Sigmoid colon (tissue), 3 donors: ENCODE measurements at regions not wholly inside any gene's neighbourhood (a gene's known extent, or its start where the extent isn't known, plus 50 kb on each side); places are given as distances from the start of the nearest gene placed in this dataset.
"Not testable (repeated sequence)": the region's sequence is repeated elsewhere in the genome, so short reads cannot be mapped to it uniquely, and the experiment has no call there.

Experiments
- POLR2A ChIP-seq, 2 donors: fragments of 450-650 bp; IDR thresholded peaks; one replicate each; pipeline ENCODE4 v1.6.1; 2016; ENCODE audit warnings: antibody characterized with exemption in 2 of 2, mild to moderate bottlenecking in 2 of 2, moderate library complexity in 2 of 2
- TF ChIP-seq, protein P1 (sequence below), 4 experiments: fragments of 450-650 bp in 3 of 4; fragments of 200-600 bp in 1 of 4; IDR thresholded peaks; one replicate each; pipeline ENCODE4 v1.5.1; 2016 to 2019; ENCODE audit warnings: antibody characterized with exemption in 4 of 4, mild to moderate bottlenecking in 3 of 4, moderate library complexity in 2 of 4

DNA sequence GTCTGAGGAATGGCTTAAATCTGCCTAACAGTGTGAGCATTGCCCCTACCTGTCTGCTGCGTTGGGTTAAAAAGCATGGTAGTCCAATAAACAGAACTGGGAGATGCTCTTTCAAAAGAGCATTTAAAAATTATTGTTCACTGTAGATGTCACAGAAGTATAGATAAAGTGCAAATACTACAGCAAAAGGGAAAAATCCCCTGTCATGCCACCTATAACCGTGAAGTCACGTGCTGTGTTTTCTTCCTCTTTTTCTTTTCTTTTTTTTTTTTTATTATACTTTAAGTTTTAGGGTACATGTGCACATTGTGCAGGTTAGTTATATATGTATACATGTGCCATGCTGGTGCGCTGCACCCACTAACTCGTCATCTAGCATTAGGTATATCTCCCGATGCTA lies 513.4 kb downstream of the CCDC171 start:
- TF ChIP-seq, protein P1, sequence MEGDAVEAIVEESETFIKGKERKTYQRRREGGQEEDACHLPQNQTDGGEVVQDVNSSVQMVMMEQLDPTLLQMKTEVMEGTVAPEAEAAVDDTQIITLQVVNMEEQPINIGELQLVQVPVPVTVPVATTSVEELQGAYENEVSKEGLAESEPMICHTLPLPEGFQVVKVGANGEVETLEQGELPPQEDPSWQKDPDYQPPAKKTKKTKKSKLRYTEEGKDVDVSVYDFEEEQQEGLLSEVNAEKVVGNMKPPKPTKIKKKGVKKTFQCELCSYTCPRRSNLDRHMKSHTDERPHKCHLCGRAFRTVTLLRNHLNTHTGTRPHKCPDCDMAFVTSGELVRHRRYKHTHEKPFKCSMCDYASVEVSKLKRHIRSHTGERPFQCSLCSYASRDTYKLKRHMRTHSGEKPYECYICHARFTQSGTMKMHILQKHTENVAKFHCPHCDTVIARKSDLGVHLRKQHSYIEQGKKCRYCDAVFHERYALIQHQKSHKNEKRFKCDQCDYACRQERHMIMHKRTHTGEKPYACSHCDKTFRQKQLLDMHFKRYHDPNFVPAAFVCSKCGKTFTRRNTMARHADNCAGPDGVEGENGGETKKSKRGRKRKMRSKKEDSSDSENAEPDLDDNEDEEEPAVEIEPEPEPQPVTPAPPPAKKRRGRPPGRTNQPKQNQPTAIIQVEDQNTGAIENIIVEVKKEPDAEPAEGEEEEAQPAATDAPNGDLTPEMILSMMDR (IDR thresholded peaks at IDR 0.05): not testable (repeated sequence)
- not testable (repeated sequence) for TF ChIP-seq POLR2A (IDR thresholded peaks at IDR 0.05)
